HEK293 (cell line): ENCODE measurements at regions not wholly inside any gene's neighbourhood (a gene's known extent, or its start where the extent isn't known, plus 50 kb on each side); places are given as distances from the start of the nearest gene placed in this dataset.

Source experiments
- CTCF ChIA-PET: fragments of 350-600 bp; formaldehyde crosslinking; extraction: SDS; loops from one replicate; lab custom pipeline; 2021; ENCODE audit warnings: antibody characterized with exemption; lab: Yijun Ruan, JAX
- POLR2A ChIA-PET: fragments of 300-600 bp; formaldehyde crosslinking; extraction: SDS; loops from one replicate; lab custom pipeline; 2020; ENCODE audit warnings: antibody characterized with exemption, inconsistent platforms; lab: Yijun Ruan, JAX
- H3K27ac ChIP-seq: fragments of 200-500 bp; sonication (Bioruptor generic); 2 replicates; pipeline ENCODE4 v1.5.1; 2014; ENCODE audit warnings: low read depth, low read length, control low read depth, inconsistent platforms; ENCODE audit errors: extremely low read depth
- H3K36me3 ChIP-seq, 2 experiments: fragments of 200-500 bp in 1 of 2; sonication (Bioruptor generic) in 1 of 2; 1 replicate in 1 of 2; 2 replicates in 1 of 2; pipeline ENCODE4 v1.5.1; 2014 to 2017; ENCODE audit warnings: inconsistent platforms in 2 of 2, low read length in 2 of 2; ENCODE audit not compliant: control insufficient read depth in 2 of 2, insufficient read depth in 1 of 2
- H3K4me1 ChIP-seq: fragments of 200-500 bp; sonication (Bioruptor generic); 2 replicates; pipeline ENCODE4 v1.5.1; 2014; ENCODE audit warnings: mild to moderate bottlenecking, low read length, inconsistent platforms; ENCODE audit not compliant: control insufficient read depth, insufficient read depth
- H3K4me3 ChIP-seq: 2 replicates; pipeline ENCODE4 v1.5.1; 2011; ENCODE audit warnings: low read depth, mild to moderate bottlenecking, control low read depth, low read length, moderate library complexity
- H3K9me3 ChIP-seq: fragments of 200-500 bp; sonication (Bioruptor generic); 2 replicates; pipeline ENCODE4 v1.5.1; 2014; ENCODE audit warnings: low read depth, low read length, inconsistent platforms; ENCODE audit not compliant: control insufficient read depth, insufficient read depth
- IKZF3 ChIP-seq: fragments of 450-650 bp; IDR thresholded peaks from 2 replicates; pipeline ENCODE4 v1.5.0; 2018; ENCODE audit warnings: missing biosample characterization, mild to moderate bottlenecking, missing genetic modification characterization, moderate library complexity
- SALL2 ChIP-seq: fragments of 450-650 bp; formaldehyde crosslinking; IDR thresholded peaks from 2 replicates; pipeline ENCODE4 v1.5.0; 2017; ENCODE audit warnings: missing biosample characterization, mild to moderate bottlenecking, missing genetic modification characterization, borderline replicate concordance
- ZFP41 ChIP-seq: fragments of 450-650 bp; formaldehyde crosslinking; IDR thresholded peaks from 2 replicates; pipeline ENCODE4 v1.5.1; 2016; ENCODE audit warnings: missing biosample characterization, missing genetic modification characterization, borderline replicate concordance
- ZNF133 ChIP-seq: fragments of 450-650 bp; formaldehyde crosslinking; IDR thresholded peaks from 2 replicates; pipeline ENCODE4 v1.5.1; 2016; ENCODE audit warnings: missing biosample characterization, missing genetic modification characterization
- ZNF155 ChIP-seq: fragments of 450-650 bp; formaldehyde crosslinking; IDR thresholded peaks from 2 replicates; pipeline ENCODE4 v1.5.1; 2016; ENCODE audit warnings: missing biosample characterization, missing genetic modification characterization
- ZNF19 ChIP-seq: fragments of 450-650 bp; formaldehyde crosslinking; IDR thresholded peaks from 2 replicates; pipeline ENCODE4; 2016; ENCODE audit warnings: missing biosample characterization, missing genetic modification characterization, low read depth
- ZNF211 ChIP-seq: fragments of 450-650 bp; formaldehyde crosslinking; IDR thresholded peaks from 2 replicates; pipeline ENCODE4 v1.5.1; 2016; ENCODE audit warnings: low read depth, missing biosample characterization, missing genetic modification characterization
- ZNF266 ChIP-seq: fragments of 450-650 bp; formaldehyde crosslinking; IDR thresholded peaks from 2 replicates; pipeline ENCODE4 v1.5.1; 2016; ENCODE audit warnings: missing biosample characterization, missing genetic modification characterization, low read depth
- ZNF324 ChIP-seq: fragments of 450-650 bp; formaldehyde crosslinking; IDR thresholded peaks from 2 replicates; pipeline ENCODE4 v1.5.1; 2016; ENCODE audit warnings: missing biosample characterization, missing genetic modification characterization
- ZNF341 ChIP-seq: fragments of 450-650 bp; formaldehyde crosslinking; IDR thresholded peaks from 2 replicates; pipeline ENCODE4; 2016; ENCODE audit warnings: low read depth, missing biosample characterization, missing genetic modification characterization
- ZNF37A ChIP-seq: fragments of 450-650 bp; IDR thresholded peaks from 2 replicates; pipeline ENCODE4 v1.5.1; 2018; ENCODE audit warnings: missing biosample characterization, missing genetic modification characterization
- ZNF391 ChIP-seq: fragments of 450-650 bp; formaldehyde crosslinking; IDR thresholded peaks from 2 replicates; pipeline ENCODE4 v1.5.1; 2016; ENCODE audit warnings: low read depth, missing biosample characterization, missing genetic modification characterization, borderline replicate concordance
- ZNF473 ChIP-seq: fragments of 450-650 bp; formaldehyde crosslinking; IDR thresholded peaks from 2 replicates; pipeline ENCODE4 v1.5.1; 2017; ENCODE audit warnings: missing biosample characterization, missing genetic modification characterization
- ZNF660 ChIP-seq: fragments of 450-650 bp; IDR thresholded peaks from 2 replicates; pipeline ENCODE4 v1.5.1; 2018; ENCODE audit warnings: missing biosample characterization, mild to moderate bottlenecking, missing genetic modification characterization
- ZNF777 ChIP-seq: fragments of 450-650 bp; formaldehyde crosslinking; IDR thresholded peaks from 2 replicates; pipeline ENCODE4 v1.5.1; 2017; ENCODE audit warnings: missing biosample characterization, missing genetic modification characterization, borderline replicate concordance
- TF ChIP-seq, protein P1 (sequence below): fragments of 450-650 bp; formaldehyde crosslinking; IDR thresholded peaks from 2 replicates; pipeline ENCODE4 v1.5.1; 2016; ENCODE audit warnings: missing biosample characterization, missing genetic modification characterization
- TF ChIP-seq, protein P2 (sequence below): fragments of 450-650 bp; formaldehyde crosslinking; IDR thresholded peaks from 2 replicates; pipeline ENCODE4 v1.5.1; 2016; ENCODE audit warnings: missing biosample characterization, missing genetic modification characterization, low read depth
- TF ChIP-seq, protein P3 (sequence below): fragments of 450-650 bp; formaldehyde crosslinking; IDR thresholded peaks from 2 replicates; pipeline ENCODE4 v1.5.1; 2017; ENCODE audit warnings: missing biosample characterization, missing genetic modification characterization
- TF ChIP-seq, protein P4 (sequence below): fragments of 450-650 bp; formaldehyde crosslinking; IDR thresholded peaks from 2 replicates; pipeline ENCODE4 v1.5.1; 2017; ENCODE audit warnings: missing biosample characterization, missing genetic modification characterization
- TF ChIP-seq, protein P5 (sequence below): sonication (generic); formaldehyde crosslinking; IDR thresholded peaks from 2 replicates; pipeline ENCODE4 v1.8.1; 2022; ENCODE audit warnings: mild to moderate bottlenecking, moderate library complexity, missing genetic modification reagents
- TF ChIP-seq, protein P6 (sequence below): fragments of 450-650 bp; formaldehyde crosslinking; IDR thresholded peaks from 2 replicates; pipeline ENCODE4; 2016; ENCODE audit warnings: missing biosample characterization, missing genetic modification characterization

DNA sequence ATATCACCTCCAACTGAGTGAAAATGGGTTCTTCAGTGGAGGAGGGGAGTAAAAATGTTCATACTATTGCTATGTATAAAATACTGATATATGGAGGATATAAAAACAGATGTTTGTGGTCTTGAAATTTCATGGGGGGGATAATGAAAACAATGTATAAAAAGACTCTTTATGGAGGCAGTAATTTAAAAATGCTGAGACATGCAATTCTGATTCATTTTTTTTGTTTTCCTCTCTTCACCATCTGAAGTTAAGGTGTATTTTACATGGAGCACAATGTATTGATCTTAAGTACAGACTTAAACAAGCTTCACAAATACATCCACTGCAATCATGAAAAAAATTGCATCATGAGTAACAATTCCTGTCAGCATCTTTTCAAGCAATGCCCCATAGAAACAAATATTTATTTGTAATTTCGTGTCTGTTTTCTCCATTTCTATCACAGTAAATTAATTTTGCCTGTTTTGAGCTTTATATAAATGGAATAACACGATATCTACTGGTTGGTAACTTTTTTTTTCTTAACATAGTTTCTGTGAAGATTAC is 393.2 kb upstream of the ZNF804A start (continued):
- no peak for TF ChIP-seq ZNF473 (tag by site-specific recombination)

DNA sequence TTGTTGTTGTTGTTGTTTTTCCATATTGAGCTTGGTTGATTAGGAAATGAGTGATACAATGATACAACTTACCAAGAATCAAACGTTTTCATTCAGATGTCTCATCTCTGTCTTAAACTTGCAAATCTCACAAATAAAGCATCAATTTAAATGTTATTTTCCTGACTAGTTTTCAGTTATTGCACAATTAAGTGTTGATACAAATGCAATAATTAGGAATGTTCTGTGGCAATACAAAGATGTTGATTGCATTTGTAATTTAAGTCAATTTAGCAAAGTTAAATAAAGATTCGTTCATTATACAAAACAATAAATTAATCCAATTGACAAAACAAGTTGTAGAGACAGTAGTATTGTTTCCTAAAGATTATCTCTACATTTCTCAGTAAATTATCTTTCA is 392.3 kb upstream of the ZNF804A start:
- POLR2A ChIA-PET: no interaction called here
- no peaks in the 10 kb centered on the region for H3K4me1 ChIP-seq
- TF ChIP-seq ZNF324 (tag by site-specific recombination) (no peak), ZNF19 (tag by site-specific recombination) (no peak), ZNF133 (tag by site-specific recombination) (no peak)
- TF ChIP-seq, protein P1, sequence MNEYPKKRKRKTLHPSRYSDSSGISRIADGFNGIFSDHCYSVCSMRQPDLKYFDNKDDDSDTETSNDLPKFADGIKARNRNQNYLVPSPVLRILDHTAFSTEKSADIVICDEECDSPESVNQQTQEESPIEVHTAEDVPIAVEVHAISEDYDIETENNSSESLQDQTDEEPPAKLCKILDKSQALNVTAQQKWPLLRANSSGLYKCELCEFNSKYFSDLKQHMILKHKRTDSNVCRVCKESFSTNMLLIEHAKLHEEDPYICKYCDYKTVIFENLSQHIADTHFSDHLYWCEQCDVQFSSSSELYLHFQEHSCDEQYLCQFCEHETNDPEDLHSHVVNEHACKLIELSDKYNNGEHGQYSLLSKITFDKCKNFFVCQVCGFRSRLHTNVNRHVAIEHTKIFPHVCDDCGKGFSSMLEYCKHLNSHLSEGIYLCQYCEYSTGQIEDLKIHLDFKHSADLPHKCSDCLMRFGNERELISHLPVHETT: no peak
- TF ChIP-seq, protein P2, sequence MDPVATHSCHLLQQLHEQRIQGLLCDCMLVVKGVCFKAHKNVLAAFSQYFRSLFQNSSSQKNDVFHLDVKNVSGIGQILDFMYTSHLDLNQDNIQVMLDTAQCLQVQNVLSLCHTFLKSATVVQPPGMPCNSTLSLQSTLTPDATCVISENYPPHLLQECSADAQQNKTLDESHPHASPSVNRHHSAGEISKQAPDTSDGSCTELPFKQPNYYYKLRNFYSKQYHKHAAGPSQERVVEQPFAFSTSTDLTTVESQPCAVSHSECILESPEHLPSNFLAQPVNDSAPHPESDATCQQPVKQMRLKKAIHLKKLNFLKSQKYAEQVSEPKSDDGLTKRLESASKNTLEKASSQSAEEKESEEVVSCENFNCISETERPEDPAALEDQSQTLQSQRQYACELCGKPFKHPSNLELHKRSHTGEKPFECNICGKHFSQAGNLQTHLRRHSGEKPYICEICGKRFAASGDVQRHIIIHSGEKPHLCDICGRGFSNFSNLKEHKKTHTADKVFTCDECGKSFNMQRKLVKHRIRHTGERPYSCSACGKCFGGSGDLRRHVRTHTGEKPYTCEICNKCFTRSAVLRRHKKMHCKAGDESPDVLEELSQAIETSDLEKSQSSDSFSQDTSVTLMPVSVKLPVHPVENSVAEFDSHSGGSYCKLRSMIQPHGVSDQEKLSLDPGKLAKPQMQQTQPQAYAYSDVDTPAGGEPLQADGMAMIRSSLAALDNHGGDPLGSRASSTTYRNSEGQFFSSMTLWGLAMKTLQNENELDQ (tag by site-specific recombination): no peak
- CTCF ChIA-PET: no interaction called here
- H3K9me3 ChIP-seq: no peaks in the 10 kb centered on the region
- H3K4me3 ChIP-seq: no peak overlapping the region
- H3K36me3 ChIP-seq: no peaks in the 10 kb centered on the region
- H3K27ac ChIP-seq: no peak overlapping the region

DNA sequence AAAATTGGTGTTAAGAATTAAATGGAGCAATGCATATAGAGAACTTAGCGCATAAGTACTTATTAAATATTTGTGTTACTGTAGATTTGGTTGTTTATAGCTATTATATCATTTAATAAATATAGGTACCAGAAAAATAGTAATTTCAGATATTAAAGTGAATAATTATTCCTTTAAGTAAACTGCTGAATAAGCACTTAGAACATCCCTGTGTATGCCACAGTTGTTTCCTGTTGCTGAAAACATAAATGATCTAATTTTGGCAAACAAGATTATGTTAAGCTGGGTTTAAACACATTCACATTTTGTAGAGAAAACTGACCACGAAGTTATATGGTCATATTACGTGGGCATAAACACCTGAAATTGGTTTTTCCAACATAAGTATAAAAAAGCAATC is 388.0 kb upstream of the ZNF804A start:
- Histone ChIP-seq H3K36me3 (no peaks in the 10 kb centered on the region), H3K9me3 (no peaks in the 10 kb centered on the region), H3K27ac (no peak overlapping the region), H3K4me3 (no peak overlapping the region), H3K4me1 (no peaks in the 10 kb centered on the region)
- POLR2A ChIA-PET: no interaction called here
- CTCF ChIA-PET: interaction anchor here (0.6 to 0.7 kb wide), 2 partner anchors 157 to 742 kb away, joined by 3 to 4 read pairs; no protein-coding TSS in a partner anchor
- TF ChIP-seq ZNF266 (tag by site-specific recombination): no peak
- TF ChIP-seq, protein P3, sequence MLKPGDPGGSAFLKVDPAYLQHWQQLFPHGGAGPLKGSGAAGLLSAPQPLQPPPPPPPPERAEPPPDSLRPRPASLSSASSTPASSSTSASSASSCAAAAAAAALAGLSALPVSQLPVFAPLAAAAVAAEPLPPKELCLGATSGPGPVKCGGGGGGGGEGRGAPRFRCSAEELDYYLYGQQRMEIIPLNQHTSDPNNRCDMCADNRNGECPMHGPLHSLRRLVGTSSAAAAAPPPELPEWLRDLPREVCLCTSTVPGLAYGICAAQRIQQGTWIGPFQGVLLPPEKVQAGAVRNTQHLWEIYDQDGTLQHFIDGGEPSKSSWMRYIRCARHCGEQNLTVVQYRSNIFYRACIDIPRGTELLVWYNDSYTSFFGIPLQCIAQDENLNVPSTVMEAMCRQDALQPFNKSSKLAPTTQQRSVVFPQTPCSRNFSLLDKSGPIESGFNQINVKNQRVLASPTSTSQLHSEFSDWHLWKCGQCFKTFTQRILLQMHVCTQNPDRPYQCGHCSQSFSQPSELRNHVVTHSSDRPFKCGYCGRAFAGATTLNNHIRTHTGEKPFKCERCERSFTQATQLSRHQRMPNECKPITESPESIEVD (tag by site-specific recombination): no peak
- no peak for TF ChIP-seq ZNF777 (tag by site-specific recombination)
- TF ChIP-seq, protein P4, sequence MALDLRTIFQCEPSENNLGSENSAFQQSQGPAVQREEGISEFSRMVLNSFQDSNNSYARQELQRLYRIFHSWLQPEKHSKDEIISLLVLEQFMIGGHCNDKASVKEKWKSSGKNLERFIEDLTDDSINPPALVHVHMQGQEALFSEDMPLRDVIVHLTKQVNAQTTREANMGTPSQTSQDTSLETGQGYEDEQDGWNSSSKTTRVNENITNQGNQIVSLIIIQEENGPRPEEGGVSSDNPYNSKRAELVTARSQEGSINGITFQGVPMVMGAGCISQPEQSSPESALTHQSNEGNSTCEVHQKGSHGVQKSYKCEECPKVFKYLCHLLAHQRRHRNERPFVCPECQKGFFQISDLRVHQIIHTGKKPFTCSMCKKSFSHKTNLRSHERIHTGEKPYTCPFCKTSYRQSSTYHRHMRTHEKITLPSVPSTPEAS (tag by site-specific recombination): no peak
- TF ChIP-seq ZNF37A (tag by site-specific recombination): no peak
- TF ChIP-seq SALL2 (tag by site-specific recombination): no peak
- TF ChIP-seq ZNF211 (tag by site-specific recombination): no peak

DNA sequence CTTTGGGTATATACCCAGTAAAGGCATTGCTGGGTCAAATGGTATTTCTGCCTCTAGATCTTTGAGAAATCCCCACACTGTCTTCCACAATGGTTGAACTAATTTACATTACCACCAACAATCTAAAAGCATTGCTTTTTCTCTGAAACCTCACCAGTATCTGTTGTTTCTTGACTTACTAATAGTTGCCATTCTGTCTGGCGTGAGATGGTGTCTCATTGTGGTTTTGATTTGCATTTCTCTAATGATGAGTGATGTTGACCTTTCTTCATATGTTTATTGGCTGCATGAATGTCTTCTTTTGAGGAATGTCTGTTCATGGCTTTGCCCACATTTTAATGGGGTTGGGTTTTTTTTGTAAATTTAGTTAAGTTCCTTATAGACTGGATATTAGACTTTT is 382.6 kb upstream of the ZNF804A start:
- Histone ChIP-seq H3K4me1 (no peaks in the 10 kb centered on the region), H3K36me3 (no peaks in the 10 kb centered on the region), H3K9me3 (no peaks in the 10 kb centered on the region), H3K27ac (no peak overlapping the region), H3K4me3 (no peak overlapping the region)
- CTCF ChIA-PET: no interaction called here
- POLR2A ChIA-PET: no interaction called here
- no peak for TF ChIP-seq ZNF391 (tag by site-specific recombination)
- no peak for TF ChIP-seq ZNF341 (tag by site-specific recombination)
- TF ChIP-seq, protein P5, sequence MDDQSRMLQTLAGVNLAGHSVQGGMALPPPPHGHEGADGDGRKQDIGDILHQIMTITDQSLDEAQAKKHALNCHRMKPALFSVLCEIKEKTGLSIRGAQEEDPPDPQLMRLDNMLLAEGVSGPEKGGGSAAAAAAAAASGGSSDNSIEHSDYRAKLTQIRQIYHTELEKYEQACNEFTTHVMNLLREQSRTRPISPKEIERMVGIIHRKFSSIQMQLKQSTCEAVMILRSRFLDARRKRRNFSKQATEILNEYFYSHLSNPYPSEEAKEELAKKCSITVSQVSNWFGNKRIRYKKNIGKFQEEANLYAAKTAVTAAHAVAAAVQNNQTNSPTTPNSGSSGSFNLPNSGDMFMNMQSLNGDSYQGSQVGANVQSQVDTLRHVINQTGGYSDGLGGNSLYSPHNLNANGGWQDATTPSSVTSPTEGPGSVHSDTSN (CRISPR knock-in tag): no peak
- no peak for TF ChIP-seq ZNF660 (tag by site-specific recombination)
- no peak for TF ChIP-seq IKZF3 (tag by site-specific recombination)
- TF ChIP-seq ZNF155 (tag by site-specific recombination): no peak
- TF ChIP-seq, protein P6, sequence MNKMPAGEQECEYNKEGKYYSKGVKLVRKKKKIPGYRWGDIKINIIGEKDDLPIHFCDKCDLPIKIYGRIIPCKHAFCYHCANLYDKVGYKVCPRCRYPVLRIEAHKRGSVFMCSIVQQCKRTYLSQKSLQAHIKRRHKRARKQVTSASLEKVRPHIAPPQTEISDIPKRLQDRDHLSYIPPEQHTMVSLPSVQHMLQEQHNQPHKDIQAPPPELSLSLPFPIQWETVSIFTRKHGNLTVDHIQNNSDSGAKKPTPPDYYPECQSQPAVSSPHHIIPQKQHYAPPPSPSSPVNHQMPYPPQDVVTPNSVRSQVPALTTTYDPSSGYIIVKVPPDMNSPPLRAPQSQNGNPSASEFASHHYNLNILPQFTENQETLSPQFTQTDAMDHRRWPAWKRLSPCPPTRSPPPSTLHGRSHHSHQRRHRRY: no peak
- no peak for TF ChIP-seq ZFP41 (tag by site-specific recombination)
